ENCODE measurements at regions not wholly inside any gene's neighbourhood (a gene's known extent, or its start where the extent isn't known, plus 50 kb on each side); places are given as distances from the start of the nearest gene placed in this dataset.
"Not testable (repeated sequence)": the region's sequence is repeated elsewhere in the genome, so short reads cannot be mapped to it uniquely, and the experiment has no call there.

- no peak for DNase-seq (ENCODE audit: low read depth, low spot score)
- dilution Hi-C loops (cut with MboI; ENCODE audit: extremely low pct_ligation_motif_present, low sequenced_read_pairs): no loop called here
- Histone ChIP-seq H3K4me1 (ENCODE audit: control insufficient read depth, extremely low read depth, insufficient read depth, low read length) (no peaks in the 10 kb centered on the region), H3K4me2 (ENCODE audit: insufficient read depth, low read length) (no peak overlapping the region), H3K9ac (replicated peaks; ENCODE audit: extremely low read depth, insufficient read depth, low read length) (no peak overlapping the region), H3K36me3 (ENCODE audit: control insufficient read depth in 2 of 2, extremely low read depth in 1 of 2, insufficient read depth in 2 of 2, low read length in 2 of 2) (no peaks in the 10 kb centered on the region), H3K9me1 (replicated peaks; ENCODE audit: control insufficient read depth, extremely low read depth, insufficient read depth, low read length) (no peaks in the 10 kb centered on the region), H3K4me3 (replicated peaks in 1 of 3; ENCODE audit: insufficient read depth in 1 of 3, low read depth in 1 of 3, low read length in 3 of 3) (no peak overlapping the region), H3K27me3 (ENCODE audit: control insufficient read depth in 2 of 2, insufficient read depth in 2 of 2, low read length in 2 of 2) (no peaks in the 10 kb centered on the region), H3K27ac (ENCODE audit: insufficient read depth, low read depth, low read length) (no peak overlapping the region), H3K9me3 (replicated peaks; ENCODE audit: control insufficient read depth, insufficient read depth, low read length) (peaks cover 2% of the 10 kb centered on the region), H2AFZ (ENCODE audit: low read depth, low read length) (no peak overlapping the region), H3K79me2 (ENCODE audit: control insufficient read depth, insufficient read depth, low read length) (no peaks in the 10 kb centered on the region), H4K20me1 (replicated peaks; ENCODE audit: control insufficient read depth, extremely low read depth, insufficient read depth, low read length) (no peaks in the 10 kb centered on the region)
- no peak for FAIRE-seq
- intact Hi-C loops (cut with micrococcal nuclease): no loop called here
- POLR2A ChIA-PET: no interaction called here
- no TSS peak for BruUV-seq (replicated peaks)
- TF ChIP-seq FOS (IDR thresholded peaks at IDR 0.05; ENCODE audit: borderline replicate concordance, insufficient read depth, low read length): no peak
- no peak for TF ChIP-seq CTCF (IDR thresholded peaks at IDR 0.05; ENCODE audit: extremely low read depth in 1 of 2, insufficient read depth in 1 of 2, low read depth in 1 of 2, low read length in 2 of 2)
- TF ChIP-seq MYC (IDR thresholded peaks at IDR 0.05; ENCODE audit: low read depth, low read length): no peak
- TF ChIP-seq MAX (IDR thresholded peaks at IDR 0.05; ENCODE audit: insufficient read depth, insufficient read length): no peak
- TF ChIP-seq EZH2 (IDR thresholded peaks at IDR 0.05; ENCODE audit: borderline replicate concordance, low read depth, low read length, severe bottlenecking): no peak
- no peak for TF ChIP-seq POLR2AphosphoS5 (IDR thresholded peaks at IDR 0.05; ENCODE audit: insufficient read depth, low read depth, low read length)
- no peak for TF ChIP-seq POLR2A (IDR thresholded peaks at IDR 0.05; ENCODE audit: low read depth, low read length)
- no peak for TF ChIP-seq JUN (IDR thresholded peaks at IDR 0.05; ENCODE audit: borderline replicate concordance, insufficient read depth, insufficient read length, low read depth)
- no peak for TF ChIP-seq GATA2 (IDR thresholded peaks at IDR 0.05; ENCODE audit: insufficient read depth, insufficient read length, low read depth, low read length)
- CTCF ChIA-PET: no interaction called here
Measured at GRCh38 chr3:89533275-89533674, 425.9 kb downstream of the EPHA3 start.

GRCh38 chr3:89554587-89554986 is 447.2 kb downstream of the EPHA3 start:
- DNase-seq (ENCODE audit: low read depth, low spot score); H3K9me3 ChIP-seq (replicated peaks; ENCODE audit: control insufficient read depth, insufficient read depth, low read length); H3K9me1 ChIP-seq (replicated peaks; ENCODE audit: control insufficient read depth, extremely low read depth, insufficient read depth, low read length); H3K4me3 ChIP-seq (replicated peaks in 1 of 3; ENCODE audit: insufficient read depth in 1 of 3, low read depth in 1 of 3, low read length in 3 of 3); dilution Hi-C loops (cut with MboI; ENCODE audit: extremely low pct_ligation_motif_present, low sequenced_read_pairs); FAIRE-seq; H3K4me1 ChIP-seq (ENCODE audit: control insufficient read depth, extremely low read depth, insufficient read depth, low read length); POLR2A ChIA-PET; H3K4me2 ChIP-seq (ENCODE audit: insufficient read depth, low read length); BruUV-seq (replicated peaks); CTCF ChIA-PET; H3K79me2 ChIP-seq (ENCODE audit: control insufficient read depth, insufficient read depth, low read length); H3K36me3 ChIP-seq (ENCODE audit: control insufficient read depth in 2 of 2, extremely low read depth in 1 of 2, insufficient read depth in 2 of 2, low read length in 2 of 2); H3K27me3 ChIP-seq (ENCODE audit: control insufficient read depth in 2 of 2, insufficient read depth in 2 of 2, low read length in 2 of 2); H3K9ac ChIP-seq (replicated peaks; ENCODE audit: extremely low read depth, insufficient read depth, low read length); intact Hi-C loops (cut with micrococcal nuclease); H4K20me1 ChIP-seq (replicated peaks; ENCODE audit: control insufficient read depth, extremely low read depth, insufficient read depth, low read length); H2AFZ ChIP-seq (ENCODE audit: low read depth, low read length); H3K27ac ChIP-seq (ENCODE audit: insufficient read depth, low read depth, low read length): not testable (repeated sequence)

Data from endothelial cell of umbilical vein (primary cell).